ENCODE measurements at regions not wholly inside any gene's neighbourhood (a gene's known extent, or its start where the extent isn't known, plus 50 kb on each side); places are given as distances from the start of the nearest gene placed in this dataset.

GRCh38 chr2:217325816-217326215 is 466.0 kb upstream of the TNP1 start:
- no peak for TF ChIP-seq POLR2A (IDR thresholded peaks at IDR 0.05; ENCODE audit: low read depth, low read length)
- TF ChIP-seq POLR2AphosphoS5 (IDR thresholded peaks at IDR 0.05; ENCODE audit: low read depth, low read length), result no peak
- TF ChIP-seq TAF1 (IDR thresholded peaks at IDR 0.05; ENCODE audit: low read depth, low read length), result no peak
